ENCODE measurements at regions not wholly inside any gene's neighbourhood (a gene's known extent, or its start where the extent isn't known, plus 50 kb on each side); places are given as distances from the start of the nearest gene placed in this dataset.

GRCh38 chr9:116067566-116067965, 86.0 kb upstream of the PAPPA start:
- DNase-seq = no peak

DNA sequence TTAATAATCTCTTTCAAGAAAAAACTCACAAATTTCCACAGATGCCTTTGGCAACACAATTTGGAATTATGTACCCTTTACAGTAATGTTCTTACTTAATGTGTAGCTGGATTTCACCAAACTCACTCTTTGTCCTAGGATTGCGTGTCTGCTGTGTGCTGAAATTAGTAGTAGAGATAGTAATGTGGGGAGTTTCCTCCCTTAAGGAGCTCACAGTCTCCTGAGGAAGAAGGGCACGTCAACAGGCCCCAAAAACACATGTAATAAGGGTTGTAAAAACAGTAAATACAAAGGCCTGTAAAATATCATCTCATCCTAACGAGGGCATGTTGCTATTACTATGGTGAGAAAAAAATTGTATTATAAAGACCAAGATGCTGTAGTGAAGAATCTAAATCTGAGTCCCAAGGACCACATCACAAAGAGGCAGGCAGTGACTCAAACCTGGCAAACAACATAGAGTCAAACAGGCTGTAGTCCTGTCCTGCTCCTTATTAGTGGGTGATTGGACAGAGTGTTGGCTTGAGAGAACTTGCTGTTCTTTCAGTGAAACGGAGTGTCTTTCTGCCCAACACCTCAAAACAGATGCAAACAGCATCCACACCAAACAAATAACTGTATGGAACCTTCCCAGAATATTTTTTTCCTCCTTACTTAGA, 83.2 kb upstream of the PAPPA start:
- no peak for DNase-seq

GRCh38 chr9:116072046-116072445, 81.5 kb upstream of the PAPPA start:
- DNase-seq = no peak

DNA sequence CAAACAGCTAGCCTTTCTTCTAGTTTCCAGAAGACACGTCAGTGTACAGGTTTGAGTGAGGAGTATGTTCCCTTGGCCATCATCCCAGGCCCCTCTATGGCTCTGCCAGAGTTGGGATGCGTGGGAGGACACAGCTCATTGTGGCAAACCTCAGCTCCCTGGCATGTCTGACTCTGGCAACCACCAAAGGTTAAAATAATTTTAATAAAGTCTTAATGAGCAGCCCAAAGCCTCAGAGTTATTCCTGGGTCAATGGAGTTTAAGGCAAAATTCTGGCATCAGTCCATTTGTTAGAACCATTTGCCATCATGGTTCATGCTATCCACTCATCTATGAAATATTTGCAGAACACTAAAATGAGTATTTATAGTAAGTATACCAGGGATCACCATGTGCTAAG, 79.8 kb upstream of the PAPPA start:
- DNase-seq = no peak

GRCh38 chr9:116074658-116075057, 78.9 kb upstream of the PAPPA start:
- DNase-seq = no peak

GRCh38 chr9:116075191-116075590, 78.4 kb upstream of the PAPPA start:
- DNase-seq = no peak

- DNase-seq = no peak
Observed at GRCh38 chr9:116078640-116079039, 75.0 kb upstream of the PAPPA start.

- DNase-seq = no peak
Observed at GRCh38 chr9:116080561-116080960, 73.0 kb upstream of the PAPPA start.

- DNase-seq = no peak
Observed at GRCh38 chr9:116081435-116082115, 72.0 kb upstream of the PAPPA start.

- no peak for DNase-seq
Observed at GRCh38 chr9:116083837-116084236, 69.8 kb upstream of the PAPPA start.

DNA sequence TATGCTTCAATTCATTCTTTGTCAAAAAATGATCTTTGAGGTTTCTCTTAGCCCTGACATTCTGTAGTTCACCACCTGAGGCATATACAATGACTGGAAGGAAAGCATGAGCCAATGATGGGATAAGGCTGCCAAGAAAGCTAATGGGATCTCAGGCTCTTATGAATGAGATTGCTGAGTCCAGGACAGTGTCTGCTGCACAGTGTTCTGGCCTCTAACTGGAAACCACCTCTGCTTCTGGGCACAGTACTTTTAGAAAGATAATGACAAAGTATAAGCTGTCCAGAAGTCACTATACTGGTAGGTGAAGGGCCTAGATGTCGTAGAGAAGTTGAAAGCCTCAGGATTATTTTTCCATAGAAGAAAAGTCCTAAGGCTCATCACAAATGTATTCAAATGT, 69.1 kb upstream of the PAPPA start:
- no peak for DNase-seq

- DNase-seq = no peak
Observed at GRCh38 chr9:116087246-116087645, 66.3 kb upstream of the PAPPA start.

GRCh38 chr9:116087751-116088194, 65.8 kb upstream of the PAPPA start:
- no peak for DNase-seq

DNA sequence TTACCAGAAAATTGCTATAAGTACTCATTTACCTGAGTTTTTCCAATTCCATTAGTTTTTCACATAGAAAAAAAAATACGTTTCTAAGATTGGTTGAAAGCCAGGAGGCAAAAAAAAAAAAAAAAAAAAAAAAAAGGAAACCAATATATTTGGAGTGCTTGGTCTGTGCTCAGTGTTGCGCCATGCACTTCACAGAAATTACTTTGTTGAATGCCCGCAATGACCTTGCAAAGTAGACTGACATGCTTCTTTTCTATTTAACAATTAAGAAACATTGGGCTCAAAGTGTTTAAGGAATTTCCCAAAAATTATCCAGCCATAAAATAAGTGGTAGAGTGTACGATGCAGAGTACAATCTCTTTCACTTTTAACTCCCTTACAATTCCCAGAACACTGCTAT, 65.2 kb upstream of the PAPPA start:
- DNase-seq = no peak

- DNase-seq = no peak
Observed at GRCh38 chr9:116090030-116090770, 63.4 kb upstream of the PAPPA start.

- DNase-seq = no peak
Observed at GRCh38 chr9:116094846-116095245, 58.7 kb upstream of the PAPPA start.

GRCh38 chr9:116095403-116095802, 58.2 kb upstream of the PAPPA start:
- DNase-seq = no peak

DNA sequence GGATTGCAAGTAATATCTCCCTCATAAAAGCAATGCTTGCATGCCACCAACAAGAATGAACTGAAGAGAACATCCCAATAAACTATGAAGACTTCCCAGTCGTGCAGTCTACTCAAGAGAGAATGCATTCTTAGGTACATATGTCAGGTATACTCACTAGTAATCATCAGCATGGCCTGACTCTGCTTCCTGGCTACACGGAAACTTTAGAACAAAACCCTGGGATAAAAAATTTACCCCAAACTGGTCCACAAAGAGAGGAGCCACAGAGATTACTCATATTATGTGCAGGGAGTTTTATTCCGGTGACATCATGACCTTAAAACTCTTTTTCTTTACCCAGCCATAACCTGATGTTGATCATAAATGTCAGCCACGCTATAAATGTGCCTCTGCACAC, 57.5 kb upstream of the PAPPA start:
- DNase-seq = no peak

- DNase-seq = no peak
Observed at GRCh38 chr9:116096853-116097252, 56.7 kb upstream of the PAPPA start.

DNA sequence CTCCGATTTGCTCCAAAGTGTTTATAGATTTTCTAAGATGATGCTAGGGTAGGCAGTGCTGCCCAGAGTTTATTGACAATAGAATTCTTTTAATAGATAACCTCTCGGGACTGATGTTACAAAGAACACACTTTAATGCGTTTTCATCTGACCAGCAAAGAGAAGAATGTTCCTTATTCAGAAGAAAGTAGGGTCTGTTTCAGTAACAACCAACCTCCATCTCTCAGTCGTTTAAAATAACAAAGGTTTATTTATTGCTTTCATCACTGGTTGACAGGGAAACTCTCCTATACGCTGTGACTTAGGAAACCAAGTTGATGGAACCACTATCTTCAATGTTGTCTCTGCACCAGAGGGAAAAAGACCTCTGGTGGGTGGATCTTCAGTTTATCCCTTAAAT, 55.1 kb upstream of the PAPPA start:
- DNase-seq = no peak

GRCh38 chr9:116099821-116100220, 53.8 kb upstream of the PAPPA start:
- DNase-seq = no peak

- no peak for DNase-seq
Observed at GRCh38 chr9:116100711-116101121, 52.9 kb upstream of the PAPPA start.

DNA sequence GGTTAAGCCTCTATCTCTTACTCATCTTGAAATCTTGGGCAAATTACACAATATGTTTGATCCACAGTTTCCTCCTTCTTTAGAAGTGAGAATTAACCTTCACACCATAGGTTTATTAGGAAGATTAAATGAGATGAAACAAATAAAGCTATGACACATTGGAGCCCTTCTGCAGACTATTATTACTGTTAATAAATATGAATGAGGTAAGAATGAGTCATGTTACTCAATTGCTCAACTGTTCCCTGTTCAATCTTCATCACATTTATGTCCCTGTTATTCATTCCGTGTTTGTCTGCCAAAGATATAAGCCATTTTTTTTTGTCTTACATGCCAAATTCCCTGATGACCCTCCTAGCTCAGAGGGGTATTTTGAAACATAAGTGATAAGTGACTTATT, 52.1 kb upstream of the PAPPA start:
- DNase-seq = no peak

DNA sequence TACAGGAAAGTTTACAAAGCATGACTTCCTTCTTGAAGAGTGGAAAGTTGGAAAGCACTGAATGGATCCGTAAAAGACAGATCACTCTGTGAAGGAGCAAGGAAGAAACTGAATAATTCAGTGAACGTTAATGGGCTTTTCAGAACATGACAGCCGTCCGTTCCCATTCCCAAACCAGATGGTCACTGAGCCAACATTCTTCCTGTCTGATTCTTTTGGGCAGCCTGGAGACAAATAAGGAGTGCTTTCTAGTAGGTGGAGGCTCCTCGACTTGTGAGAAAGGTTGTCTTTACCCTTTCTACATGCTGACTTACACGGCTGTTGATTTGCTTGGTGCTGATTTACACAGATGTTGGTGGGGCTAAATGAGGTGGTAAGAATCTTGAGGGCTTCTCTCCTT, 51.0 kb upstream of the PAPPA start:
- no peak for DNase-seq
